Thoracic aorta (tissue), 2 donors: ENCODE measurements at regions not wholly inside any gene's neighbourhood (a gene's known extent, or its start where the extent isn't known, plus 50 kb on each side); places are given as distances from the start of the nearest gene placed in this dataset.

Experiments used
- ATAC-seq: fragments of 150-250 bp; one replicate; pipeline ENCODE4 v1.8.0; 2017; ENCODE audit warnings: low read depth; ENCODE audit not compliant: insufficient number of reproducible peaks, low FRiP score
- DNase-seq: peaks from one replicate; pipeline ENCODE4 v3.0.0-alpha.2; 2020; ENCODE audit warnings: low spot score
- H3K27ac ChIP-seq, 2 donors: fragments of 200-600 bp; sonication (generic); 1 replicate in 1 of 2; 2 replicates in 1 of 2; pipeline ENCODE4 v1.5.1; 2016; ENCODE audit warnings: mild to moderate bottlenecking in 2 of 2, moderate library complexity in 2 of 2
- H3K27me3 ChIP-seq: fragments of 200-600 bp; sonication (generic); replicated peaks from 2 replicates; pipeline ENCODE4 v1.6.0; 2016; ENCODE audit warnings: mild to moderate bottlenecking; ENCODE audit not compliant: insufficient read depth
- H3K36me3 ChIP-seq: fragments of 200-600 bp; sonication (generic); one replicate; pipeline ENCODE4 v1.5.1; 2016
- H3K4me1 ChIP-seq, 2 donors: fragments of 200-600 bp; sonication (generic); 1 replicate in 1 of 2; 2 replicates in 1 of 2; pipeline versions ENCODE4 v1.5.1 to v1.6.0; 2016; ENCODE audit warnings: low read depth in 2 of 2, mild to moderate bottlenecking in 1 of 2; ENCODE audit not compliant: control insufficient read depth in 1 of 2
- H3K4me3 ChIP-seq: fragments of 200-600 bp; sonication (generic); 2 replicates; pipeline ENCODE4 v1.5.1; 2016; ENCODE audit warnings: mild to moderate bottlenecking
- H3K9me3 ChIP-seq: fragments of 200-600 bp; sonication (generic); 2 replicates; pipeline ENCODE4 v1.5.1; 2016
- CTCF ChIP-seq: fragments of 200-600 bp; sonication (generic); IDR thresholded peaks from one replicate; pipeline ENCODE4 v1.5.1; 2019; ENCODE audit warnings: antibody characterized with exemption

- no peaks in the 10 kb centered on the region for H3K36me3 ChIP-seq
- no peaks in the 10 kb centered on the region for H3K4me1 ChIP-seq
- H3K27ac ChIP-seq, result no peak overlapping the region
- DNase-seq (no peak), ATAC-seq (no peak)
- H3K4me3 ChIP-seq, result no peak overlapping the region
- no peak for TF ChIP-seq CTCF
- H3K27me3 ChIP-seq, result no peaks in the 10 kb centered on the region
- no peaks in the 10 kb centered on the region for H3K9me3 ChIP-seq
These were observed 190.8 kb downstream of the MED10 start for GRCh38 chr5:6187501-6187900.

- ATAC-seq (no peak), DNase-seq (no peak)
- Histone ChIP-seq H3K36me3 (no peaks in the 10 kb centered on the region), H3K4me1 (no peaks in the 10 kb centered on the region), H3K27me3 (no peaks in the 10 kb centered on the region), H3K4me3 (no peak overlapping the region), H3K27ac (no peak overlapping the region), H3K9me3 (no peaks in the 10 kb centered on the region)
- no peak for TF ChIP-seq CTCF
These were observed 192.8 kb downstream of the MED10 start for GRCh38 chr5:6185574-6185973.

- H3K36me3 ChIP-seq, result no peaks in the 10 kb centered on the region
- ATAC-seq (no peak), DNase-seq (no peak)
- no peaks in the 10 kb centered on the region for H3K4me1 ChIP-seq
- H3K27me3 ChIP-seq, result no peaks in the 10 kb centered on the region
- no peaks in the 10 kb centered on the region for H3K9me3 ChIP-seq
- H3K27ac ChIP-seq, result no peak overlapping the region
- TF ChIP-seq CTCF, result no peak
- H3K4me3 ChIP-seq, result no peak overlapping the region
These were observed 193.9 kb downstream of the MED10 start for GRCh38 chr5:6184481-6184880.

- Histone ChIP-seq H3K4me1 (no peaks in the 10 kb centered on the region), H3K9me3 (no peaks in the 10 kb centered on the region), H3K4me3 (no peak overlapping the region), H3K27ac (no peak overlapping the region), H3K27me3 (no peaks in the 10 kb centered on the region), H3K36me3 (no peaks in the 10 kb centered on the region)
- DNase-seq (no peak), ATAC-seq (no peak)
- TF ChIP-seq CTCF, result no peak
These were observed 194.7 kb downstream of the MED10 start for GRCh38 chr5:6183391-6184390.

- ATAC-seq (no peak), DNase-seq (no peak)
- Histone ChIP-seq H3K4me3 (no peak overlapping the region), H3K4me1 (no peaks in the 10 kb centered on the region), H3K36me3 (no peaks in the 10 kb centered on the region), H3K27ac (no peak overlapping the region), H3K9me3 (no peaks in the 10 kb centered on the region), H3K27me3 (no peaks in the 10 kb centered on the region)
- TF ChIP-seq CTCF, result no peak
These were observed 196.0 kb downstream of the MED10 start for GRCh38 chr5:6182271-6182815.
